ENCODE measurements at regions not wholly inside any gene's neighbourhood (a gene's known extent, or its start where the extent isn't known, plus 50 kb on each side); places are given as distances from the start of the nearest gene placed in this dataset.
A peak's percentile ranks its signal among the peaks of the same experiment; 100 is the strongest.

DNA sequence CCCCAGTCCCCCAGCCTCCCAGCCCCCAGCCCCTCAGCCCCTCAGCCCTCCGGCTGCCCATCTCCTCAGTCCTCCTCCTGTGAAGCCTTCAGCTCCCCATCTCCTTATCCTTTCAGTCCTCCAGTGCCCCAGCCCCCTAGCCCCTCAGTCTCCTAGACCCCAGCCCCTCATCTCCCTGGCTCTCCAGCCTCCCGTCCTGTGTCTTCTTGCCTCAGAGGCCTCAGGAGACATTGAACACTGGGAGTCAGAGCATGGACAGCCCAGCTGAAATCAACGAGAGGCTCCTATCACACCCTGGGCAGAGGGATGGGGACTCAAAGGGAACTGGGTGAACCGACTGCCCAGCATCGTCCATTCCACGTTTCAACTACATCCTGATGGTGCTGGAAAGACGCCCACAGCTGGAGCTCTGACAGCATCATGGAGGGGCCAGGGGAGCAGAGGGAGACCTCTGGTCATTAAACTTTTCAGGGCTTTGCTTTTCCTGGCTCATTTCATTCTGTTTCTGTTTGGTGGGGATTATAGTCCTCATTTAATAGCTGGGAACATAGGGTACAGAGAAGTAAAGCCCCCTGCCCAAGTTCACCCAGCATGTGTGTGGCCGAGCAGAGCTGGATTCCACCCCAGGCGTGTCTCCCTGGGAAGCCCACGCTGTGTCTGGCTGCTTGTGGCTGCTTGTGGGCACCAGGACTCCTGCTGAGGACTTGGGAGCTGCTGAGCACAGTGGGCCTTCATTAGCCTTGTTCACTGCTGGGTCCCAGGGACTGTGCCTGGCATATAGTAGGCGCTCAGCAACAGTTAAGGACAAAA is 396.7 kb downstream of the PTPRU start:
- DNase-seq: peak; percentile 18
- Histone ChIP-seq H3K27ac (ENCODE audit: low read length) (no peak overlapping the region), H3K36me3 (ENCODE audit: control insufficient read depth, insufficient read depth, low read length) (no peaks in the 10 kb centered on the region), H3K4me3 (ENCODE audit: low read length) (no peak overlapping the region), H3K27me3 (ENCODE audit: control insufficient read depth, insufficient read depth, low read length) (no peaks in the 10 kb centered on the region), H3K9me3 (replicated peaks; ENCODE audit: control insufficient read depth, low read depth, low read length) (peaks cover 1% of the 10 kb centered on the region), H3K4me1 (ENCODE audit: control insufficient read depth, insufficient read depth, low read length) (peaks cover 12% of the 10 kb centered on the region)
- 36% methylated on average over 5 of the region's 11 CpGs for WGBS (ENCODE audit: insufficient coverage)

DNA sequence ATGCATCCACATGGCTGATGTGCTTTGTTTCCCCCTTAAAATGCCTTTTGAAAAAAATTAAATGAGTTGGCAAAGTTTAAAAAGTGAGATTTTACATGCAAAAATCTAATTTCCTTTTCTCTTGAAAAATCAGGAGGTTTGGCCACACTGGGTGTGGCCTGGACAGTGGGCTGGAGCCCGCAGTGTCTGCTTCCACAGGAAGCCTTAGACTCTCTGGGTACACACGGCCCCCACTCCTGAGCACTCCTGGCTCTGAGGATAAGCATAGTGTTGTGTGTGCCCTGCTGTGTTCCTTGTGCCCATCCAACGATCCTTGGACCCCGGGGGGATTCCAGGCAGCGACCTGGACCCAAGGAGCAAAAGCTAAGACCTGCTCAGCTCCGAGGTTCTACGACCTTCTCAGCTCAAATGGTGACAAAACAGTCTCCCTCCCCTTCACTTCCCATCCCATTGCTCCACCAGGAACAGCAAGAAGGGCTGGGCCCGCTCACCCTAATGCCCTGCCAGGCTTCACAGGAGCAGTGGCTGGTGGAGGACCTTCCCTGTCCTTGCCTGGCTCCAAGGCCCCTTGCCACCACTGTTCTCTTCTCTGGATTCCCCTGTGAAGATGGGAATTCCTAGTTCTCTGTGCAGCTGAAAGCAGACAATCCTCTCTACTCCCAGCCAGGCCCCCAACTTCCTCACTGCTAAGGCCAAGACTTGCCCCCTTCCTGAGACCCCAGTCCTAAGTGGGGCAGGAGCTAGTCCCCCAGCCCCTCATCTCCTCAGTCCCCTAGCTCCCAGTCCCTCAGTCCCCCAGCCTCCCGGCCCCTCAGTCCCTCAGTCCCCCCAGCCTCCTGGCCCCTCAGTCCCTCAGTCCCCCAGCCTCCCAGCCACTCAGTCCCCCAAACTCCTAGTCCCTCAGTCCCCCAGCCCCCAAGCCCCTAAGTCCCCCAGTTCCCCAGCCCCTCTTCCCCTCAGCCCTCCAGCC is 395.8 kb downstream of the PTPRU start:
- H3K36me3 ChIP-seq (ENCODE audit: control insufficient read depth, insufficient read depth, low read length): no peaks in the 10 kb centered on the region
- no peak overlapping the region for H3K4me3 ChIP-seq (ENCODE audit: low read length)
- H3K4me1 ChIP-seq (ENCODE audit: control insufficient read depth, insufficient read depth, low read length): peaks cover 12% of the 10 kb centered on the region
- H3K27ac ChIP-seq (ENCODE audit: low read length): no peak overlapping the region
- DNase-seq: no peak
- H3K9me3 ChIP-seq (replicated peaks; ENCODE audit: control insufficient read depth, low read depth, low read length): peaks cover 2% of the 10 kb centered on the region
- H3K27me3 ChIP-seq (ENCODE audit: control insufficient read depth, insufficient read depth, low read length): no peaks in the 10 kb centered on the region
- 69% methylated on average over 7 of the region's 9 CpGs for WGBS (ENCODE audit: insufficient coverage)

DNA sequence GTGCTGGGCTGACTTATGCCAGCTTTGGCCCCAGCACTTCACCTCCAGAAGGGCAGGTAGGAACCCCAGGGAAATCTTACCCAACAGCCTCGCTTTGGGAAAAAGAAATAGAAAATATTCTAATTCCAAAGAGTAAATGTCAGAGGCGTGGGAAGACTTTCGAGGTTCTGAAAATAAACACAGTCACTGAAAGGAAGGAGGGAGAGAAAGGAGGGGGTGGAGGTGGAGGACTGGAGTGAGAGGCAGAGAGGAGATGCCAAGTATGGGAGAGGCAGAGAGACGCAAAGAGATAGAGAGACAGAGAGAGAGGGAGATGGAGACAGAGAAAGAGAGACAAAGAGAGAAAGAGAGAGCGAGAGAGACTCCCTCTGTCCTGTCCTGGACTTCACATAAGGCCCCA is 395.0 kb downstream of the PTPRU start:
- H3K4me3 ChIP-seq (ENCODE audit: low read length): no peak overlapping the region
- peaks cover 12% of the 10 kb centered on the region for H3K4me1 ChIP-seq (ENCODE audit: control insufficient read depth, insufficient read depth, low read length)
- H3K9me3 ChIP-seq (replicated peaks; ENCODE audit: control insufficient read depth, low read depth, low read length): peaks cover 2% of the 10 kb centered on the region
- WGBS (ENCODE audit: insufficient coverage): 37% methylated on average over 3 of the region's 5 CpGs
- H3K27me3 ChIP-seq (ENCODE audit: control insufficient read depth, insufficient read depth, low read length): no peaks in the 10 kb centered on the region
- DNase-seq: no peak
- no peaks in the 10 kb centered on the region for H3K36me3 ChIP-seq (ENCODE audit: control insufficient read depth, insufficient read depth, low read length)
- no peak overlapping the region for H3K27ac ChIP-seq (ENCODE audit: low read length)

DNA sequence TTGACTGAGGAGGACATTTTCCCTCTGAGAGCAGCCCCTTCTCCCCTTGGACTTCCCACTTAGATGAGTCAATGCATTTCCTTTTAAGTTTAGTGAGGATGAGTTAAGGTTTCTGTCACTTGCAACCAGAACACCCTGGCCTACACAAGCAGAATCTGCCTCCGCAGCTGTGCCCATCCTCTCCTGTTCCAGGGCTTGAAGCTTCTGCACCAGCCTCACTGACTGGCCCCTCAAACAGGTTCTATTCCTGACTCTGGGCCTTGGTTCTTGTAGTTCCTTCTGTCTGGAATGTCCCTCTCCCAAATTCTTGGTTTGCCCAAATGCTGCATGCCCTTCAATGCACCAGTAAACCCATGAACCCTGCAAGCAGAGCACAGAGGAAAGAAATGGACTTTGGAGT is 394.4 kb downstream of the PTPRU start:
- Histone ChIP-seq H3K9me3 (replicated peaks; ENCODE audit: control insufficient read depth, low read depth, low read length) (peaks cover 2% of the 10 kb centered on the region), H3K36me3 (ENCODE audit: control insufficient read depth, insufficient read depth, low read length) (no peaks in the 10 kb centered on the region), H3K27ac (ENCODE audit: low read length) (no peak overlapping the region), H3K4me3 (ENCODE audit: low read length) (no peak overlapping the region), H3K4me1 (ENCODE audit: control insufficient read depth, insufficient read depth, low read length) (peaks cover 12% of the 10 kb centered on the region), H3K27me3 (ENCODE audit: control insufficient read depth, insufficient read depth, low read length) (peaks cover 3% of the 10 kb centered on the region)
- WGBS (ENCODE audit: insufficient coverage): 100% methylated on average over 1 of the region's 1 CpG
- DNase-seq: no peak

DNA sequence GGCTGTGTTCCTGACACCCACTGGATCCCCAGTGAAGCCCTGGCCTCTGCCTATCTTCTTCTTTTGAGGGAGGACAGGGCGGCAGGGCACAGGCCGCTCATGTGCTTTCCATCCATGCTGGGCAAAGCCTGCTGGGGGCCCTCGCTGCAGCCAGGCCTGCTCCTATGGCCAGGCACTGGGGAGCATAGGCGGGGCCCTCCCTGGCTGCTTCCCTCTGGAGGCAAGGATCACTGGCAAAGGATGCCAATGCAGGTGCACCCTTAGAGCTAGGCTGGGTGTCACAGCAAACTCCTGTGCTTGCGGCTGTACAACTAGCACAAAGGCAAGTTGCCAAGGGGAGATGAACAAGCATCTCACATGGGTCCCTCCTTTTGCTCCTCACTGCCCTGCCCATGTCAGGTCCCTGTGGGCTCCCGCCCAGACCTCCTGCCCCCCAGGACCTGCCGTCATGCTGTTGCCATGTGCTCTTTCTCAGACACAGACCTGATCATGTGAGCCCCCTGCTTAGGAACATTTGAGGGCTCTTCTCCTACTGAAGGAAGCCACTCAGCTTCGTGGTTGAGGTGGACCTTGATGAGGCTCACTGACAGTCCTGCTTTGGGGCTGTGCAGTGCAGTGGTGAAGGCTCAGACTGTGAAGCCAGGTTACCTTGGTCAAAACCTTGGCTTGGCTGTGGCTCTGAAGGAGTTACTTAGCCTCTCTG is 393.6 kb downstream of the PTPRU start:
- peaks cover 2% of the 10 kb centered on the region for H3K9me3 ChIP-seq (replicated peaks; ENCODE audit: control insufficient read depth, low read depth, low read length)
- H3K27me3 ChIP-seq (ENCODE audit: control insufficient read depth, insufficient read depth, low read length): peaks cover 3% of the 10 kb centered on the region
- H3K27ac ChIP-seq (ENCODE audit: low read length): no peak overlapping the region
- peaks cover 12% of the 10 kb centered on the region for H3K4me1 ChIP-seq (ENCODE audit: control insufficient read depth, insufficient read depth, low read length)
- WGBS (ENCODE audit: insufficient coverage): 85% methylated on average over 8 of the region's 8 CpGs
- no peaks in the 10 kb centered on the region for H3K36me3 ChIP-seq (ENCODE audit: control insufficient read depth, insufficient read depth, low read length)
- no peak overlapping the region for H3K4me3 ChIP-seq (ENCODE audit: low read length)
- DNase-seq: no peak

DNA sequence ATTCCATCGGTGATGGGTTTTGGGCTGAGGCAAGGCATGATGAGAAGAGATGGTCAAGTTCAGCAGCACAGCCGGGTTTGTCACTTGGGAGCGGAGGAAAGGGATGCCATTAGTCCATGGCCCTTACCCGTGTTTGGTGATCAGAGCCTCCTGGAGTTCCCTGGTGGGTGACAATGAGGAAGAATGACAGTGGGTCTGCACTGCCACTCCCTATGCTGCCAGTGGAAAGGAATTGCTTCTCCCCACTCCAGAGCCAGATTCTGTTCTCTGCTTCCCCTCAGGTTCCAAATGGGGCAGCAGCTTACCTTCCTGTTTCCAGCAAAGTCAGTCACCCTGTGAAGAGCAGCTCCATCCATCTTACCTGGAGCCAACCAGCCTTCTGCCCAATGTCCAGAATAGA is 393.1 kb downstream of the PTPRU start:
- Histone ChIP-seq H3K36me3 (ENCODE audit: control insufficient read depth, insufficient read depth, low read length) (no peaks in the 10 kb centered on the region), H3K4me1 (ENCODE audit: control insufficient read depth, insufficient read depth, low read length) (peaks cover 7% of the 10 kb centered on the region), H3K4me3 (ENCODE audit: low read length) (no peak overlapping the region), H3K27ac (ENCODE audit: low read length) (no peak overlapping the region), H3K9me3 (replicated peaks; ENCODE audit: control insufficient read depth, low read depth, low read length) (peaks cover 2% of the 10 kb centered on the region), H3K27me3 (ENCODE audit: control insufficient read depth, insufficient read depth, low read length) (peaks cover 3% of the 10 kb centered on the region)
- no peak for DNase-seq
- 82% methylated on average over 2 of the region's 4 CpGs for WGBS (ENCODE audit: insufficient coverage)

DNA sequence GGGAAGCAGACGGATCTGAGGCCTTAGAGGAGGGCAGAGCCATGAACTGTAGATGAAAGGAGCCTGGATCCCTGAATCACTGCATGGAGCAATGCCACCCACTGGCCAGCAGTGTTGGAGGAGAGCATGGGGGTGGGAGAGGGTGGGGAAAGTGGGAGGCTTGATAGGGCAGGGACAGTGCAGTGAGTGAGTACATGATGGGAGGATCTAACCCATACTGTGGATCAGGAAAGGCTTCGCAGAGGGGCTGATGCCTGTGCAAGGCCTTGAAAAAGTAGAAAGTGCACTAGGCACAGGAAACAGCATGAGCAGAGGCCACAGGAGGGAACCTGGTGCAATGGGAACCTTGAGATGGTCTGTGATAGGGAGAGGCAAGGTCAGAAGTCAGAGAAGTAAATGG is 391.9 kb downstream of the PTPRU start:
- 39% methylated on average over 2 of the region's 2 CpGs for WGBS (ENCODE audit: insufficient coverage)

DNA sequence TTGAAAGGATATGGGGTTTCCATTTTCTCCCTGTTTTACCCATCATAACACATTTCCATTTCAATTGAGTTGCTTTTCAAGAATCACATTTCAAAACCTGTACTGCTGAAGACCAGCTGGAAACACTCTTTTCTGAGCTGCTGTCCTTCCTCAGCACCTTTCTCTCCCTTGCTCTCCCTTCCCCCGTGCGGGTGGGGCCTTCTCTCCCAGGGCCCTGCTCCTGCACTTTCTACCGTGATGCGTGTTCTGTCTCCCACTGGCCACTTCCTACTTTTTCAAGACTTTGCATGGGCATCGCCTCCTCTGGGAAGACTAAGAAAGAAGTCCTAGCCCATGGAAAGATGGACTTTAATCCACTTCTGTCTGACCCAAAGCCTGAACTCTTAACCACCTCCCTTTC is 390.4 kb downstream of the PTPRU start:
- Histone ChIP-seq H3K36me3 (ENCODE audit: control insufficient read depth, insufficient read depth, low read length) (no peaks in the 10 kb centered on the region), H3K27me3 (ENCODE audit: control insufficient read depth, insufficient read depth, low read length) (peaks cover 3% of the 10 kb centered on the region), H3K4me1 (ENCODE audit: control insufficient read depth, insufficient read depth, low read length) (peaks cover 5% of the 10 kb centered on the region), H3K9me3 (replicated peaks; ENCODE audit: control insufficient read depth, low read depth, low read length) (peaks cover 2% of the 10 kb centered on the region), H3K27ac (ENCODE audit: low read length) (no peak overlapping the region), H3K4me3 (ENCODE audit: low read length) (no peak overlapping the region)
- no peak for DNase-seq
- 34% methylated on average over 4 of the region's 5 CpGs for WGBS (ENCODE audit: insufficient coverage)

More for the DNA sequence above, 391.9 kb downstream of the PTPRU start:
- H3K4me1 ChIP-seq (ENCODE audit: control insufficient read depth, insufficient read depth, low read length): peaks cover 2% of the 10 kb centered on the region
- peaks cover 2% of the 10 kb centered on the region for H3K9me3 ChIP-seq (replicated peaks; ENCODE audit: control insufficient read depth, low read depth, low read length)
- H3K36me3 ChIP-seq (ENCODE audit: control insufficient read depth, insufficient read depth, low read length): no peaks in the 10 kb centered on the region
- H3K27ac ChIP-seq (ENCODE audit: low read length): no peak overlapping the region
- peaks cover 3% of the 10 kb centered on the region for H3K27me3 ChIP-seq (ENCODE audit: control insufficient read depth, insufficient read depth, low read length)
- no peak for DNase-seq
- H3K4me3 ChIP-seq (ENCODE audit: low read length): no peak overlapping the region

DNA sequence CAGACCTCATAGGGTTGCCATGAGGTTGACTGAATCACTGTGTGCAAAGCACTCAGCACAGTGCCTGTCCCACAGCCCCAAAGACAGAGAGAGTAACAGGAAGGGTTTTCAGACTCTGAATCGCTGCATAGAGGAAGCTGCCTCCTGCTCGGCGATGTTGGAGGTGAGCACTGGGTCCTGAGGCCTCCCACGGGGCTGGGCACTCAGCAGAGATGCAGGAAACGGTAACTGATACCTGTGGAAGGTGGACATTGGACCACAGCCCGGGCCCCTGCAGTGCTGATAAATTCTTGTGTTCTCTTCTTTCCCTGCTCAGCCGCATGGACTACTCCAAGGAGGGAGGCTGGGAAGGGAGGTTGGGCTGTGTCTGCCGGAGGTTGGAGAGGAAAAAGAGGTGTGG is 389.7 kb downstream of the PTPRU start:
- peaks cover 3% of the 10 kb centered on the region for H3K27me3 ChIP-seq (ENCODE audit: control insufficient read depth, insufficient read depth, low read length)
- 71% methylated on average over 1 of the region's 8 CpGs for WGBS (ENCODE audit: insufficient coverage)

DNA sequence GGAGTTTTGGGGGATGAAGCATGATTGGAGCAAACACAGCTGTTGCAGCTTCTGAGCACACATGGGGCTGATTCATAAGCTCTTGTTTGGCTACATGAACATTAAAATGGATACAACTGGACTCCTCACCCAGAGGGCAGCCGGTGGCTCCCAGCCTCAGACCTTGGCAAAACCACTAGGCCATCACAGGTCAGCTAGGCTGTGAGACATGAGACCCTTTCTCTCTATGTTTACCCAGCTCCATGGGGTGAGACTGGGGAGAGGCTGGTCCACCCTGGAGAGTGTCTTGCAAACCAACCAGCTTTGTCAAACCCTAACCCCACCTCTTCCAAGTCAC is 388.7 kb downstream of the PTPRU start:
- peaks cover 2% of the 10 kb centered on the region for H3K9me3 ChIP-seq (replicated peaks; ENCODE audit: control insufficient read depth, low read depth, low read length)
- no peak overlapping the region for H3K4me3 ChIP-seq (ENCODE audit: low read length)
- WGBS (ENCODE audit: insufficient coverage): no CpG with 5 or more reads among the region's 1 CpG
- H3K4me1 ChIP-seq (ENCODE audit: control insufficient read depth, insufficient read depth, low read length): peaks cover 5% of the 10 kb centered on the region
- no peaks in the 10 kb centered on the region for H3K36me3 ChIP-seq (ENCODE audit: control insufficient read depth, insufficient read depth, low read length)
- H3K27ac ChIP-seq (ENCODE audit: low read length): no peak overlapping the region
- DNase-seq: no peak
- H3K27me3 ChIP-seq (ENCODE audit: control insufficient read depth, insufficient read depth, low read length): peaks cover 3% of the 10 kb centered on the region

More for the DNA sequence above, 389.7 kb downstream of the PTPRU start:
- Histone ChIP-seq H3K9me3 (replicated peaks; ENCODE audit: control insufficient read depth, low read depth, low read length) (peaks cover 2% of the 10 kb centered on the region), H3K4me3 (ENCODE audit: low read length) (no peak overlapping the region), H3K4me1 (ENCODE audit: control insufficient read depth, insufficient read depth, low read length) (peaks cover 5% of the 10 kb centered on the region), H3K36me3 (ENCODE audit: control insufficient read depth, insufficient read depth, low read length) (no peaks in the 10 kb centered on the region), H3K27ac (ENCODE audit: low read length) (no peak overlapping the region)
- no peak for DNase-seq
